ENCODE measurements at regions not wholly inside any gene's neighbourhood (a gene's known extent, or its start where the extent isn't known, plus 50 kb on each side); places are given as distances from the start of the nearest gene placed in this dataset.

DNA sequence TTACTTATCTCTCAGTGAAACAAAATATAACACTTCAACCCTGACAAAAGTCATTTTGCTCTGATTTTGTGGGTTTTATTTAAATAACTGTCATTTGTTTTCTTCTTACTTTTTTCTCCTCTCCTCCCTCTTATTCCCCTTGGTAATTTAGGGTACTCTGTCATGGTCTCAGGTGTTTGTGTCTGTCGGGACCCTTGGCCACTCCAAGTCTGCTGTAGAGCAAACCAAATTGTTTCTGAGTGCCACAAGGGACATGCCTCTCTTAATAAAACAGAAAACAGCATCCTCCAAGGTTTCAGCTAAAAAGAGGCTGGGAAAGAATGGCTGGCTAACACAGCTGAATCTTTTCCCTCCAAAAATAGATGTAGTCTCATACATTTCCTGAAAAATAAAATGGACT is 573.1 kb upstream of the KLF12 start:
- DNase-seq, result no peak

DNA sequence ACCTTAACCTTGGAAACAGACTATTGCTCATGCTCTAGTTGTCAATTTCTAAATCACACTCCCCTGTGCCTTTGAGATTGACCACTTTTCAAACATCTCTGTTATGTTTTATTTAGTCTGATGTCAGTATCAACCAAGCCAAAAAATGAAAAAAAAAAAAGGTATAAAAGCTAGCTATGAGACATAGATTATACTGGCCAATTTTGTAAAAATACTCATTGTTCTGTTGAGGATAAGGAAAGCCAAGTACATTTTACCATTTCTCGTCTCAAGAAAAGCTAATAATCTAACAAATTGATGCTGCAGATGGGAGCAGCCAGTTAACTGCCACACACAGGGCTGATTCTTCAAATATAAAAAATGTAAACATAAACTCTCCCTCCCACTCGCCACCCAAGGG is 572.6 kb upstream of the KLF12 start:
- DNase-seq, result no peak

- no peak for DNase-seq
Measured at GRCh38 chr13:74705438-74705837, 571.2 kb upstream of the KLF12 start.

DNA sequence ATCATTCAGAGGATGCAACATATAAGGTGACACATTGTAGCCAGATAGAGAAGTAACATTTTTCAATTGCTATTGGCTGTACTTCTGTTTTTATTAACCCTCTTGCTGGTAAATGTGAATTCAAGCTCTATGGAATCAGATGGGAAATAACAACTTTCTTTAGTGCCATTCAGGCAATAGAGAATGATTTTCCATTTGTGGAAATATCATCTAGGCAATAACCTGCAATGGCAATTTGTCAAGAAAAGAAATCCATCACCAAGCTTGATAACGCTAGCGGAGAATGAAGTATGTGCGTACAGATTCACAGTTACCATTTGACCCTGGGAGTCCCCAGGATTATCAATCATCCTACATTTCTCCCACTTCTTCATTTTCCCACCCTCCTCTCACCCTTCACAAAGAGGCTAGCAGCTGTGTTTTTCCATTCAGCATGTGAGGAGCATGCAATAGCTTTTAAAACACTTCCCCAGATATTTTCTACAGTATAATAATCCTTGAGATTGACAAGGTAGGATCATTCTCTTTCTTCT is 569.7 kb upstream of the KLF12 start:
- DNase-seq, result no peak

GRCh38 chr13:74696148-74696922 is 562.1 kb upstream of the KLF12 start:
- no peak for DNase-seq

GRCh38 chr13:74695021-74695800 is 561.0 kb upstream of the KLF12 start:
- no peak for DNase-seq

DNA sequence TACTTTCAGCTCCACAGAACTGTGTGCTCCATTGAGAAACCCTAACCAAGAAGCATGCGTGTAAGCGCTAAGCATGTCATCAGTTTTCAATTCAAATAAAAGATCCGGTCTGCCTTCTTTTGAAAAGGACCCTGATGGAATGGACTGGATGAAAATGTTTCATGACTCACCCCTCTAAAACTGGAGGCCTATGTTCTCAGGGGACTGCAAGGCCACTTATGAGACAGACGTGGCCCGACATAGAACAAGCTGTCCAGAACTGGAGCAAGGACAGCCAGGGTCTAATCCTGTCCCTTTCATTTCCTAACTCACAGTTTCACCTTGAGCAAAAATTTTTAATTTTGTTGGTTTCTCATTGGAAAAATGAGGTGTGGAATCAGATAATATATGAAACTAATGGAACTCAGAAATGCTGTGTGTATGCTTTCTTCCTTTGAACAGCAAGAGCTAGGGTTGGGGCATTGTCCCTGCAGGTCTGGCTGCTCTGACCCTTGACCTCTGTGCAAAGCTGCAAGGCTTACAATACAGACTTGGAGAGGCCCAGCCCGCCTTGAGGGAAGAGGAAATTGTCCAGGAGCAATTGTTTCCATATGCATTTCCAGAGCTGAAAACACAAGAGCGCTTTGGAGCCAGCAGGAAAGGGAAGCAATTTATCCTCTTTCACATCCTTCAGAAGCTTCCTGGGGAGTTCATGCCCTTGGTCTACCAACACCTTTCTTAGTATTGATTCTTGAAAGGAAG is 553.4 kb upstream of the KLF12 start:
- DNase-seq, result no peak

DNA sequence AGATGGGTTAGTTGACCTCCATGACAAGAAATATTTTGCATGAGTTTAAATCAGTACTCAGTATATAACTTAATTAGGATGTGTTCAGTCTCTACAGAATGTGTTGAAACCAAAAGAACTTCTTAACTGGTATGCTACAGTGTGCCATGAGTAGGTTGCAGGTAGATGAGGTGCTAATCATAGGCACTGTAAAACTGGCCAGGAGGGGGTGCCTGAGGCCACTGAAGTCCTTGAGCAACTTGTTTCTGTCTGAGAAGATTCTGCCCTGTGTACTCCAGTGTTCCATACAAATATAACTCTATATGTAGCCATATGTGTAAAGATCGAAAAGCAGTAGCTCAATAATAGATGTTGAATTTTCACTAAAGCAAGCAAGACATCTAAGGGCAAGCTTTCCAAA is 549.2 kb upstream of the KLF12 start:
- DNase-seq, result no peak

GRCh38 chr13:74682746-74683145 is 548.5 kb upstream of the KLF12 start:
- DNase-seq, result no peak

- DNase-seq, result no peak
Measured at GRCh38 chr13:74681891-74682290, 547.7 kb upstream of the KLF12 start.

DNA sequence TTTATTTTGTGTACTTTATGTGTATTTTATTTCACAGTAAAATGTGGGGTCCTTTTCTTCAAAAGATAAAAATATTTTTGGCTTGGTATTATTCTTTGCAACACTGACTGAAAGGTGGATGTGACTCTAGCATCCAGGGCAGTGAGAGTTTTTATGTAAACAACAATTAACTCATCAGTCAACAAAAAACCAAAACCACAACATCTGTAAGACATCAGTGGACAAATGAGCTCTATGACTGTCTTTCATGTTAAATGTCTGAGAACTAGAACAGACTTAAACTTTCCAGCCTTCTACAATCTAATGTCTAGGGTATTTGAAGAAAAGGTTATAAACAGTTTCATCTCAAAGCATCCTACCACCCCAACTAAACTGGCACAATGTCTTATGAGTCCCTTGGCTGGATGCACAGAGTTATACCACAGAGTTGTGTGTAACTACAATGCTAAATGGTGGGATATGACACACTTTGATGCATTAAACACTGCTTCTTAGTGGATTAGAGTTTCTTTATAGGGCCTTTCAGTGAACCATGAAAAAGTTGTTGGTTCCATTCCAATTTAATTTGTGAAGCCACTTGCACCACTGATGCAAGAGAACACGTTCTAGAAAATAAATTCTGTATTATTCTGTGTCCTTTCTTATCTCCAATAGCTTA is 544.2 kb upstream of the KLF12 start:
- DNase-seq, result no peak

DNA sequence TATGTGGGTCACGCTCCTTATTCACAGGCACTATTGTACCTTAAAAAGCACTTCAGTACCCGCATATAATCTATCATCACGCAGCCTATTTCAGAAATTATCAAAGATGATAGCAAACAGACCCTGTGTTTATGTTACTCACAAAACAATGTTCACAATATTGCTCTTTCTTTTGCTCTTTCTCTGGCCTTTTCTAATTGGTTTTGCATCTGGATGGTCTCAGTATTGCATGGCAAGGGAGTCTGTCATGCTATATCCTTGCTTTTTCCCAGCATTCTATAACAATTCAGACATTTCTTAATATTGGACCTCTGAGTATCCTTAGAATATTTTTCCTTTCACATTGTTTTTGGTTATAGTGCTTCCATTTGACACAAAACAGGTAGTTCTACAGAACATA is 541.8 kb upstream of the KLF12 start:
- no peak for DNase-seq

DNA sequence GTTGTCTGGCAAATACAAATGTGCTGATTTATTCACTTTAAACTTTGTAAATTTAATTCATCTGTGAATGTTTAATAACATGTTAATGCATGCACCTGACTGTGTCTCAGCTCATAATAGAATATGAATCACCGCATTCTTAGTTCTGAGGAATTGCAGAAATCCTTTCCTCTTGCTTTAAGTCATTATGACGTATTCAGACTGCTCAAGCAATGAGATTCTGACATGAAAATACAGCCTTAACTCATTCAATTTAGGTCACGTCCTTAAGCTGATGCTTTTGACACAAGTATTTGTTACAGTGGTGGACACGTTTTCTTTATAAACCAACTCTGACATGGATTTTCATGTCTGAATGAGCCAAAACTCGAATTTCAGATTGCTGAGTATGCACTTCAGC is 541.0 kb upstream of the KLF12 start:
- DNase-seq, result no peak

DNA sequence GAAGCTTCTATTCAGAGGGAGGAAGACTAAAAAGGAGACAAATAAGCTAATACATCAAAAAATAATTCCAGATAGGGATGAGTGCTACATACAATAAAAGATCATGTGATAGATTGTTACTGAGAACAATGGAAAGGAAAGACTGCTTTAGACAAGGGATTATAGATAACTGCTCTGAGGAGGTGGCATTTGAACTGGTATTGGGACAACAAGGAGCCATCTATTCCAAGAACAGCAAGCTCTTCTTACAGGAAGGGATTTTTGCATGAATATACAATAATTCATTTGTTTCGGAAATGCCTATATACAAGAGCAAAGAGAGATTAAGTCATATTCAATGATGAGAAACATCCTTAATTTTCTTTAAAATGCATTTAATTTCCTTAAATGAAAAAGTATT is 540.5 kb upstream of the KLF12 start:
- DNase-seq, result no peak

DNA sequence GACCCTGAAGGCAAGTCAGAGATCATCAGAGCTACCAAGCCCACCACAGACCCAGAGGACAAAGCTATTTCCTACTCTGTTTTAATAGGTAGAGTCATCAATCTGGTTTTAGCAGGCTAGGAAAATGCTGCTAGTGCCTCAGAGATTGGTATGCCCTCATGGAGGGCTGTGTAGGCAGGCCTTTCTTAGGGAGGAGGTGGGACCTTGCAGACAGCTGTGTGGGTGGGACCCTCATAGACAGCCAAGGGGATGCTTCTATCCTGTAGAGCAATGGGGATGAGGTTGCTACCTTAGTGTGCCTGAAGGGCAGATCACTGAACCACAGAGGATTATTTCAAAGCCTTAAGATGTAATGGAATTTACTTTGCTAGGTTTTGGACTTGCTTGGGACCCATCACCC is 534.9 kb upstream of the KLF12 start:
- no peak for DNase-seq

- DNase-seq, result no peak
Measured at GRCh38 chr13:74667656-74668203, 533.5 kb upstream of the KLF12 start.

GRCh38 chr13:74662905-74663304 is 528.7 kb upstream of the KLF12 start:
- no peak for DNase-seq

- no peak for DNase-seq
Measured at GRCh38 chr13:74661851-74662250, 527.6 kb upstream of the KLF12 start.

- DNase-seq, result no peak
Measured at GRCh38 chr13:74657765-74658164, 523.6 kb upstream of the KLF12 start.

DNA sequence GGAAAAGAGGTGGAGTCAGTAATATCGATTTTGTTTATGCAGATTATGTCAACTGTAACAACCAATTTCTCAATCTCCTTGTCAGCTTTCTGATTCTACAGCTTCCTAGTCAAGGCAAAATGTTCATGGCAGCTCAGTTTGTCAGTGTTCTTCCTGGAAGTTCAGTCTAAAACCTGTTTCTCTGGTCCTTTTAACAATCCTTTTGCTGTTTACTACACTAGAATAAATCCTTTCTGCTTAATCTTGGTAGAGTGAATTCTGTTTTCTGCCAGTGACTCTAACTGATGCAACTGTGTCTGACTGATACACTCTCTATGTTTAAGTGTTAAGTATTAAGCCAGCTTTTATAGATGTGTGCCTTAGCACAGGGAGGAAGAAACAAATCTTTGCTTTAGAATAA is 516.9 kb upstream of the KLF12 start:
- DNase-seq, result no peak

- DNase-seq, result no peak
Measured at GRCh38 chr13:74647991-74648390, 513.8 kb upstream of the KLF12 start.

DNA sequence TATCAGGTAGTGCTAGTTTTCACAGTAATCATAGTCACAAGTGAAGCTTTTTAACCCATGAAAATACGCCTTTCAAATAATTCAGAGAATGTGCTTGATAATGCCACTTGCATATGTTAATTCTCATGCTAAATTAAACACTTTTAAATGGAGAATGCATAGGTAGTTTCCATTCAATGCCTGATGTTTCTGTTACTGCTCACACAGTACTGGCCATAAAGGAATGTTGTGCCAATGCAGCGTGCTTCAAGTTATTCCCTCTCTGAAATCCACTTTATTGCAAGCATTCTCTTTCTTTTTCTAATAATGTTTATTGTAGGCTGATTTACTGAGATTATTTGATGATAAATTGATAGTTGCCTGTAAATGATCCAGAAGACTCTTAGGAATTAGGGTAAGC is 513.0 kb upstream of the KLF12 start:
- no peak for DNase-seq

- no peak for DNase-seq
Measured at GRCh38 chr13:74646091-74646490, 511.9 kb upstream of the KLF12 start.

All from NCI-H187 treated with DMSO at 0.1 percent for 48 hours (cell line).